T-helper 2 cell (primary cell): ENCODE measurements at regions not wholly inside any gene's neighbourhood (a gene's known extent, or its start where the extent isn't known, plus 50 kb on each side); places are given as distances from the start of the nearest gene placed in this dataset.
A peak's percentile ranks its signal among the peaks of the same experiment; 100 is the strongest.

Experiments used
- DNase-seq, 5 experiments: peaks; one replicate each; pipeline versions ENCODE4 v3.0.0 to v3.0.0-alpha.2; 2012 to 2022

DNA sequence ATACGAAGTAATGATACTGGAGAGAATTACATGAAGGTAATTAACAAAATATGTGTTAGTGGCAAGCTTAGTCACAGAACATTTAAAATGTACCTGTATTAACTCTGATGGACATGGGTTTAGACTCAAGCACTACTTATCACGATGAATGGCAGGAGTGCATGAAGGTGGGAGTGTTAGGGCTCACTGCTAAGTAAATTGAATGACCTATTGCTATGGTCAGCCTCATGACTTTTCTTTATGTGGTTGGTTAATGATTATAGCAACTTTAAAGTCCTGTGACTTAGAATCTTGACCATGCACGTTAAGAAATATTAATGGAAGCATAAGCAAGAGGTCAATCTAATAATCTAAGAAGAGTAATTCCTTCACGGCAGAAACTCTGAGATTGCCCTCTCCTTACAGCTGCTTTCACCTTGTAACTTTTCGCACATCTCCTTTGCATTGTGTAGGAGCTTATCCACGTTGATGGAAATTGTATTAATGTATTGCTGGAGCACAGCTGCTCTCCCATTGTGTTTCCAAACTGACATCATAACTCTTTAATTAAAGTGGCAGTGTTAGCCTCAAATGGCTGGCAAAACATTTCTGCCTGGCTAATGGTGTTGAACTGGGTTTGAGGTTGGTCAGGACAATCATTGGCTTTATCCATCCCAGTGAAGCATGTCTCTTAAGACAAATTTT, 114.5 kb downstream of the RXFP2 start:
- no peak for DNase-seq

DNA sequence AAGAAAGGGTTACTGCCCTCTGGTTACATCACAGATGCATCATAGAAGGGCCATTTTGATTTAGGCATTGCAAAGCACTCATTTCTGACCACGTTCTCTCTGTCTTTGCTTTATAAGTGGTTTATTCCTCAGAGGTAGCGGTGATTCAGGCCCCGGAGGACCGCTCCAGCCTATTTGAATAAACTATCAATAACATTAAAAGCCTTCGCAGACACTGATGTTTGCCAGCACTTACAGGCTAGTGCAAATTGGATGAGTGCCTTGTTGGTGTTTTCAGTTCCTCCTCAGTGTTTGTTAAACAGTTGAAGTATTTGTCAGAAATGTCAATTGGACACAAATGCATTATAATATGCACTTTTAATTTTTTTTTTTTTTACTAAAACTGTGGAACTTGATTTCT, 120.2 kb downstream of the RXFP2 start:
- DNase-seq, result no peak

DNA sequence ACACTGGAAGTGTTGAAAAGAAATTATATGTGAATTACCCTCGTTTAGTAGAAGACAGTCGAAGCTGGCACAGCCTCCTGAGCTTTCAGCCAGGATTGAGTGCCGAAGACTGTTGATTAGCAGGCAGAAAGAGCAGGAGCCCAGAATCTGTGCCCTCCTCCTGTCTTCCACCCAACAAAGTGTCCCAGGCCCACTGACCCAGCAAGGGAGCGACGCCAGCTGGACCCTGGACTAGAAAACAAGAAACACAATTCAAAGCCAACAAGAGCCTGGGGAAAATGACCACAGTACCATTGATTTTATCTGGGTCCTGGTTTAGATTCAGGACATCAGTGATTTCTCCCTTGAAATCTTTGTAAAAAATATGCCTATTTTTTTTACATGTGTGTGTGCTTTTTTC, 120.7 kb downstream of the RXFP2 start:
- DNase-seq, result no peak

DNA sequence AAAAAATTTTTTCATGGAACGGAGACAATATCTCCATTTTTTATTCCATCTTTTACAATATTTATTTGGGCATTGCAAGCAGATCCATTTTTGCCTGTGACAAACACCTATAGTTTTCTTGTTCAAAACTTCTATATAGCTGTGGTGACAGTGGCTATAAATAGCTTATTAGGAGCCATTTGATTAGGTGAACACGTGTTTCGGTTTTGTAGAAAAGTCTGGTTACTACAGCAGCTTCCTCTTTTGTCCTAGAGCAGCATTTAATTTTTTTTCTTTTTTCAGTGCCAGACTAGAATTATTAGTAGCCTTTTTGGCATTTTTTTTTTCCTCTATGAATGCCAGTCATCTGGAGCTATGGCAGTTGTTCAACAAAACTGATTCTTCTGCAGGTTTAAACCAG, 123.5 kb downstream of the RXFP2 start:
- no peak for DNase-seq

DNA sequence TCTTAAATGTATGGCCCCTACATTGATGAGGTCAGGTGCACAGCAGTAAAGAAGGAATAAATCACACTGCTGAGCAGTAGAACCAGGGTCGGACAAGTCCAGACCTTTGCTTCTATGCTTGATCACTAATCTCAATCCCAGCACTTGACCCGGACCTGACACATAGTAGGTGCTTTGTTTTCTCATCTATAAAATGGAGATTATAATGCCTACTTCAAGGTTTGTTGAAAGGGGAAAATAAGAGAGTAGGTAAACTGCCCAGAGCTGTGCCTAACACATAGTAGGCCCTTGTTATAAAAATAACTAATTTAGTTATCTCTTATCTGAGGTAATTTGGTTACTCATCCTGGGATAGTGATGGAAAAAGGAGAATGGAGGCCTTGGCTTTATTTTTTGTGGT, 125.0 kb downstream of the RXFP2 start:
- no peak for DNase-seq

DNA sequence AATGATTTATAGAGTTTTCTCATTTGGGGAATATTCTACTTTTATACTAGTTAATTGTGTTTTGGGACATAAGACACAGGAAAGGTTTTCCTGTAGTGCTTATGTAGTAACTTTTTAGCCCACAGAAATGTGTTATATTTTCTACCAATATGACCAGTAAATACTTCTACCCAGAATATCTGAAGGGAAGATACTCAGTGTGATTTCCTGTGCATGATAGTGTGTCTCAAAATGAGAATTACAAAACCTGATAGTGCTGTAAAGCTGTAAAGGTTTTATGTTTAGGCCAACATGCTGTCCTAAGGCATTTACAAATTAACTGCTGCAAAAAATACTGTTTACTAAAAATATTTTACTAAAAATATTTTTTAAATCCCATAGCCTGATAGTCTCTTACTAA, 126.8 kb downstream of the RXFP2 start:
- peak in 1 of 5 experiments; percentile 15 for DNase-seq

DNA sequence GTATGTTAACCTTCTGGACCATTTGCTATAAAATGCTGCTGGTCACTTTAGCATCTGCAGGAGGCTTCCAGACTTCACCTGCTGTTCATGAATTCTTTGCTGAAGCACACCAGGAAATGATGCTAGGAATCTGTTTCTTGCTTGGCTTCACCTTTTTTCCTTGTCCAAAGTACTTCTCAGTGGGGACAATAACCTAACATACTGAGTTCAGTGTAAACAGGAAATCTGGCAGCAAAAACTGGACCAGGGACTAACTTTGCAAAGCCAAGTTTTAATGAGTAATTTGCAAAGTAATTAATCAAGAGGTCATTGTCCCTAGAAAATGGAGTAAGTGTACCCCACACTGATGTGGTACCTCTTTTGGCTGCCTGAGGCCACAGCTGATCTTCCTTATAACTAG, 128.4 kb downstream of the RXFP2 start:
- DNase-seq, result no peak

DNA sequence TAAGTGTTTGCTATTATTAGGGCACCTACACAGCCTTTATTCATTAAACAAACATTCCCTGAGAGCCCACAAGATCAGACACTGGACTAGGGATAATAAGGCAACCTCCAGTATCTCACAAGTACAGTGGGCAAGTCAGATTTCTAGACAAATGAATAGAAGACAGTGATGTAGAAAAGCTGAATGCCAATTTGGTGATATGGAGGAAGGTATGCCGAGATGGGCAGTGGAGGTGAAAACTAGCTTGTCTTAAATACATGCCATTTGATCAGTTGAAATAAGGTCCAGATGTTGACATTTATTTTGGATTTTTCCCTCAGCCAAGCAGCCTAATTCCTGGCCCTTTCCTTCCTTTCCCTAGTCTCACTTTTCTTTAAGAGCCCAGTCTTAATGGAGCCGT, 130.3 kb downstream of the RXFP2 start:
- DNase-seq, result no peak

DNA sequence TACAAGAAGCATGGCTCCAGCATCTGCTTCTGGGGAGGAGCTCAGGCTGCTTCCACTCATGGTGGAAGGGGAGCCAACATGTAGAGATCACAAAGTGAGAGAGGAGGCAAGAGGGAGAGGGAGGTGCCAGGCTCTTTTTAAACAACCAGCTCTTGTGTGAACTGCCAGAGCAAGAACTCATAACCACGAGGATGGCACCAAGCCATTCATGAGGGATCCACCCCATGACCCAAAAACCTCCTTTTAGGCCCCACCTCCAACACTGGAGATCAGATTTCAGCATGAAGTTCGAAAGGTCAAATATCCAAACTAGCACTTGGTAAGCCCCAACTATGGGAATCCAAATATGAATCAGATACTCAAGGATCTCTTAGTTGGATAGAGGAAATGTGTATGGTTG, 131.2 kb downstream of the RXFP2 start:
- DNase-seq, result no peak

DNA sequence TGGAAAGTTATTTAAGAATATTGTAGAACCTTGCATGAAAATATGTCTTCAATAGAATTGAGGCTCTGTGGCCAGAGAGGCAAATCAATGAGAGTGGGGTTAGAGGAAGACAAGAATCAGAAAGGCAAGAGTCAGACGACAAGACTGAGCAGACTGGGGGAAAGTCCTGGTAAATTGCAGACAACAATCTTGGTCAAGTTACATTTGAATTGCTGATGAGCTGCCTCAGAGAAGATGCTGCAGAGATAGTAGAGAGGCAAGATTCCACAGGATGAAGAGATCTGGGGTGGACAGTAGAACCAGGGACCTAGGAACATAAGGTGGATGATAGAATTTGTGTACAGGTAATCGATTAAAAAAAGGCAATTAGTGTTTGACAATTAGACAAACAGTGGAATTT, 133.8 kb downstream of the RXFP2 start:
- no peak for DNase-seq

DNA sequence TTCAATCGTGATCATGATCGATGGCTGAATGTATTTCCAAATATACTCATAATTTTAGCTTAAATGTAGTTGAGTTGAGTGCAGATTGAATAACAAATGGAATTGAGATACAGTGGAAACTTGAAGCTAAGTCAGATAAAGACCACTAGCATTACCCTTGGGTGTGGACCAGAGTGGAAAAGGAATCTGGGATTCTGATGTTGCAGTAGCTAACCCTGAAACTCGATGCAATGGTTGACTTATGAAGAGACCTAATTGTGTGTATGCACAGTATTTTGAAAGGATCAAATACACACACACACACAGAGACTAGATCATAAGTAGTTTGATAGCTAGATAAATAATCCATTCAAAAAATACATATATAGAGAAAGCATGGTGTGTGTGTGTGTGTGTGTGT, 135.8 kb downstream of the RXFP2 start:
- no peak for DNase-seq

DNA sequence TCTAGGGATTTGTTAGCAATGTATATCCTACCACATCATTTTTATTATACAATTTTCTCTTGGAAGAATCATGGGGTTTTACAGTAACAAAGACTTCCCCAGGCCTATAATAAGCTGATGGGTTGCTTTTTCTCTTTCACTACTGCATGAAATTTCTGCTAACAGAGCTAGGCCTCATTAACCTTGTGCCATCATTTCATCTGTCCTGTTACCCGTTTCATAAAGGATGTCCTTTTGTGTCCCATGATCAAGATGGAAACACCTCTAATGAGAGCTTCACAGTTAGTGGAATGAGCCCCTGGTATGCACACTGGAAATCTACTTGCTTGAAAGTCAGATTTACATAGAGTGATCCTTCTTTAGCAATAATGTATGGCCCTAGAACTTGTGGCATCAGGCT, 138.7 kb downstream of the RXFP2 start:
- DNase-seq, result no peak

DNA sequence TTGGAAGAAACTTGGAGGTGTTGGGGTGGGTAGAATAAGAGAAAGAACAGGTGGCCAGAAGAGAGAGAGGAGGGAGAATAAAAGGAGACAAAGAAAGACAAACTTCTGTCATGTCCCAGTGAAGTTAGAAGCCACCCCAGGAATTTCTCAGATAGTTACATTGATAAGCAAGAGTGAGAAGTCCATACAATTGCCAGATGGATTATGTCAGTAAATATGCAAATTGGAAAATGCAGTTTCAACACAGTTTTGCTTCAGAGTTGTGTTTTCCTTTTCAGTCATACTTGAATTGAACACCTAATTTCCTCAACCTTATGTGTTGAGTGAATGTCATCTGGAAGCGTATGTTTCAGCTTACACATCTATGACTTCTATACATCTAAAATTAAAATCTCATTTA, 139.2 kb downstream of the RXFP2 start:
- DNase-seq, result no peak

DNA sequence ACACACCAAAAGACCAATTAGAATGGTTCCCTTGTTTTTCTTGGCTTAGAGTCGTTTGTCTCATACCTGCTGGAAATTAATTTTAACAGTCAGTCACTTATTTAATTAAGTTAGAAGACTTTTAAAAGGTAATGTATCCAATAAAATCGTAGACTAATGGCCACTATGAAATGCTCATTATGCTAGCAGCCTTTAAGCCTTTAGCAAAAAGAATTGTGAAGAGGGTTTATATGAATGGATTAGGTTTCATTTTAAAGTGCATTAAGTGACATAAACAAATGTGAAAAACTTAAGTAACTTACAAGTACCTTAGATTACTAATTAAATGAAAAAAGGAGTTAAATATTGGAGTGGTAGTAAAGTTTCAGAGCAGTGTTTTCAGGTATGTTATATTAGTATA, 139.6 kb downstream of the RXFP2 start:
- DNase-seq, result no peak

DNA sequence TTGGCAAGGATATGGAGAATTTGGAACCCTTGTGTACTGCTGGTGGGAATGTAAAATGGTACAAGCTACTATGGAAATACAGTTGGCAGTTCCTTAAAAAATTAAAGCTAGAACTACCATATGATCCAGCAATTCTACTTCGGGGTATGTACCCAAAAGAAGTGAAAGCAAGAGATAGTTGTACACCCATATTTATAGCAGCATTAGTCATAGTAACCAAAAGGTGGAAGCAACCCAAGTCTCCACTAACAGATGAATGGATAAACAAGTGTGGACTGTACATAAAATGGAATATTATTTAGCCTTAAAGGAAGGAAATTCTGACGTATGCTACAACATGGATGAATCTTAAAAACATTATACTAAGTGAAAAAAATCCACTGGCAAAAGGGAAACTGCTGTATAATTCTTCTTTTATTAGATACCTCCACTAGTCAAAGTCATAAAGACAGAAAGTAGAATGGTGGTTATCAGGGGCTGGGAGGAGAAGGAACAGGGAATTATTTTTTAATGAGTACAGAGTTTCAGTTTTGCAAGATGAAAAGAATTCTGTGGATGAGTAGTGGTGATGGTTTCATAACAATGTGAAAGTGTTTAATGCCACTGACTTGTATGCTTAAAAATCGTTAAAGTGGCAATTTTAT, 141.6 kb downstream of the RXFP2 start:
- no peak for DNase-seq

DNA sequence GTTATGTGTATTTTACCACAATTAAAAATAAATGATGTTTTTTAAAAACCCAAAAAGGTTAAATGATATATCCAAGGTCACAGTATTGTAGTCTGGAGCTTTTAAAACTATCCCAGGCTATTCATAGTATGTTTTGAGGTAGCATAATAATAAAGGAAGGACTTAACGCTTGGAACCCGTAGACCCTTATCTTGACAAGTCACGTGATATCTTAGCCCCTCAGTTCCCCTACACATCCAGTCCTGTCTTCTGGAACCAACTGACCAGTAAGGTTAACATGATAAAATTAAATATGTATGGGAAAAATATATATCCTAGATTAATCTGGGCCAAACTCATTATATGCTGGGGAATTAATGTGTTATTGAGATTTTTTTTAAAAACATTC, 142.2 kb downstream of the RXFP2 start:
- DNase-seq, result no peak

DNA sequence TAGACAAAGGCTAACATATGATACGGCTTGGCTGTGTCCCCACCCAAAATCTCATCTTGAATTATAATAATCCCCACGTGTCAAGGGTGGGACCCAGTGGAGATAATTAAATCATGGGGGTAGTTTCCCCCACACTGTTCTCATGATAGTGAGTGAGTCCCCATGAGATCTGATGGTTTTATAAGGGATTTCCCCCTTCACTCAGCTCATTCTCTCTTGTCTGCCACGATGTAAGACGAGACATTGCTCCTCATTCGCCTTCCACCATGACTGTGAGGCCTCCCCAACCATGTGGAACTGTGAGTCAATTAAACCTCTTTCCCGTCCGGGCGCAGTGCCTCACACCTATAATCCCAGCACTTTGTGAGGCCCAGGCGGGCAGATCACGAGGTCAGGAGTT, 143.5 kb downstream of the RXFP2 start:
- DNase-seq, result no peak

DNA sequence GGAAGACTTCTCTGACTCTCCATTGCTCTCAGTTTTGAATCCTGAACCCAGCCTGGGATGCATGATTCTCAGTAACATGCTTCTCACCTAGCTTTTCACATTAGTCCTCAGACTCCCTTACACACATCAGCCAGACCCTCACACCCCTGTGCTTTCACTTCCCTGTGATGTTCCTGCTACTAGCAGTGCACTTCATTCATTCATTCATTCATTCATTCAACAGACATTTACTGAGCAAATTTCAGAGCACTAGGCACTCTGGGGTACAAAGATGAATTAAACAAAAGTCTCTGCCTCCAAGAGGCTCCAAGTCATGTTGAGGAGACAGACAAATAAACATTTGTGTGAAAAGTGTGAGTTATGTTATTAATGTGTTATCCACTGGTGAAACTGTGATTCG, 145.2 kb downstream of the RXFP2 start:
- DNase-seq, result no peak

DNA sequence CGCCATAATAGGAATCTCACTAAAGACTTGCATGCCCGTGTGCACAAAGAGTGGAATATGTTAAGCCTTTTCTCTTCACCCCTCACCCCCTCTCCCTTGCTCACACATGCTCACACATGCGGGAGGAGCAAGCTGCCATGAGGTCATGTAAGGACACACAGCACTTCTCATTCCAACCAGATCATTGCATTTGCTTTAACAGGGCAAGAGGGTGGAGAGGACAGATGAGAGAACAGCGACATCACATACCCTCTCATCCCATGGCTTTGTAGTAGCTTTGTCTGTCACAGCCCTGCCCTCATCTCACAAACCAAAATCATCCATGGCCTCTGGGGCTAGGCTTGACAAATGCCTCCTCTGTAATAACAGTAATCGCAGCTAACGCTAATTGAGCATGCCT, 145.6 kb upstream of the FRY start:
- DNase-seq, result no peak

DNA sequence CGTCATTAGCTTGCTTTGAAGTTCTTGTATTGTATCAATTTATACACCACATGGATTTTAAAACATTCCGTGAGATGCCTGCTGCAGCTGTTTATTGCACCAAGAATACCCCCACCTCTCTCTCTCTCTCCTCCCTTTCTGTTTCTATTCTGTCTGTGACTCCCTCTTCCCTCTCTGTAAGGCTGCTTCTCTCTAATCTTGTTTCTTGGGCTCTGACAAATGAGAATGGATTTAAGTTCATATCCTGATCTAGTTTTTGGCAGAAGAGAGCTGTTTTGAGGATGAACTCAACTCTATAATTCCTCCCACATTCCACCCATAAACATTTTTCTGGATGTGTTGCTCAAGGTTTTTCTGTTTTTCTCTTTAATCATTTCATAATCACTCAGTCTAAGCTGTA, 144.3 kb upstream of the FRY start:
- DNase-seq, result no peak

DNA sequence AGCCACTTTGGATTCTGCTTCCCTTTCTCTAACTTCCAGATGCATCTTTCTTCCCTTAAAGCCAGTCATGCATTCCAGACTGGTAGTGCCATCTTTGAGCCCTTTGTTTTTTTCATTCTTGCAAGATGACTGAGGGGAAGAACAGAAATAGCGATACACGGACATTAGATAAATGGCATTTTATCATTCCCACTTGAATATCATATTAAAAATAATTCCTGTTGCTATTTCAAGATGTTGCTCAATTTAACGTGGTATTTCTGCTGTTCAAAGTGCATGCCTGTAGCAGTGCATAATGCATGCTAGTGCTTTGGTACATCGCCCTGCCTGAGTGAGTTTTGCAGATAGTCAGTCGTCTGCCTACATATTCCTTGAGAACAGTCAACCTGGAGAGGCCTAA, 140.6 kb upstream of the FRY start:
- no peak for DNase-seq

DNA sequence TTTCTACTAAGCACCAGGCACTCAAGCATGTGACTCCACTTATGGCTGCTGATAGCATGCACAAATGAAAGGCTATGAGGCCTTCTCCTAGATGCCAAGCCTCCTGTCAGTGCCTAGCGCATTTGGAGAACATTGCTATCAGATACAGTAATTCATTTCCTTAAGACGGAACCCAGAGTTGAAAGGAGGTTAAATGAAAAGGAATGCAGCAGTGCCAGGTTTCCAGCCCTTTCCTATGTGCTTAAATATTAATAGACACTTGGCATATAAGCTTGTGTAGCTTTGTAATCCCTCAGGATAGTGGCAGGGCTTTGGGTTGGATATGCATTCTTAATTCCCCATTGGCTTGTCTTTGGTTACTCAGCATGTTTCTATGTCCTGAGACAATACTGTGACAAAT, 140.1 kb upstream of the FRY start:
- no peak for DNase-seq

DNA sequence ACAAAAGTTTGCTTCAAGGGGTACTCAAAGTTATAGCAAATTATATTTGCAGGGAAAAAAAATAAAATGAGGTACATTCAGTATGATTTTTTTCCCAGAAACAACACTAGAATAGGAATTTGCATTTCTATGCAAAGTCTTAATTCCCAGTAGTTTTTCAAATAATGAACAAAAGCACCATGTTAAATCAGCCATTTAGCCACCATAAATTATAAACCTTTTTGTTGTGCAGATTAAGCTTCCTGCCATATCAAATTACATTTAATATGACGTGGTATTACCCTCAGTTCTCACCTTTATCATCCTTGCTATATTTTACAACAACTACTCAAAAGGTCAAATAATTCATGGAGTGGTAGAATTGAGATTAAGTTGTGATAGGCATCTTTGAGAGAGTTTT, 136.6 kb upstream of the FRY start:
- DNase-seq, result no peak

DNA sequence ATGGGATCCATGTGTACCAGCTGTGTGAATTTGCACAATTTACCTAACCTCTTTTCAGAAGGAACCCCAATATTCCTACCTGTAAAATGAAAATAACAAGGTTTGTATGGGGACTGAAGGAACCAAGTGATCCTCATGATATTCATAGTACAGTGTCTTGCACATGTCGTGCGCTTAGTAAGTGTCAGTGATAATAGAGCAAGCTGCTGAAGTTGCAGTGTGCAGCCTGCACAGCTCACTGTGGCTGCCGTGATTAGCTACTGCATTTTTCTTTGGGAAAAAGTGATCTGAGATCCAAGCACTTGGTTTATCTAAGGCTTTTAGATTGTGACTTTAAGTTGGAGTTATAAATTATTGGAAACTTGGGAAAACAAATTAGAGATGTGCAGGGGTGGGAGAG, 135.9 kb upstream of the FRY start:
- no peak for DNase-seq

DNA sequence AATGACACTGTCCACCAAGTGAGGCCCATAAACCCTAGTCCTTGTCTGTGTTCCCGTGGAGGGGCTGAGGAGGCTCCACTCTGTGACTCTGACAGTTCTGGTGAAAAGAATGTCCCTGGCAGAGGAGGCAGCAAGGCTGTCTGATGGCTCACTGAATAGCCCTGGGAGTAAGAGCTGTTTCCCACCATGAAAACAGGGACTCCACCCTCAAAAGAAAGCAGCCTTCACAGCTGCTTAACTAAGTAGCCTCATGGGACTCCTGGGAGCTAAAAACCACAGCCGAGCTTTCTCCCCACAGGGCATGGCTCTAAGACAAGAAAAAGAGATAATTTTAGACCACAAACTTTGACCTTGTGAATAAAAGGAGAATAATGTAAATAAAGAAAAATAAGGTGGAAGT, 135.1 kb upstream of the FRY start:
- no peak for DNase-seq
